Hypothalamus (tissue), 51 donors: ENCODE measurements at regions not wholly inside any gene's neighbourhood (a gene's known extent, or its start where the extent isn't known, plus 50 kb on each side); places are given as distances from the start of the nearest gene placed in this dataset.
A peak's percentile ranks its signal among the peaks of the same experiment; 100 is the strongest.
"Not testable (repeated sequence)": the region's sequence is repeated elsewhere in the genome, so short reads cannot be mapped to it uniquely, and the experiment has no call there.

Experiments used
- DNase-seq, 51 donors: peaks; one replicate each; lab custom pipeline; 2025; lab: John Stamatoyannopoulos, UW

DNA sequence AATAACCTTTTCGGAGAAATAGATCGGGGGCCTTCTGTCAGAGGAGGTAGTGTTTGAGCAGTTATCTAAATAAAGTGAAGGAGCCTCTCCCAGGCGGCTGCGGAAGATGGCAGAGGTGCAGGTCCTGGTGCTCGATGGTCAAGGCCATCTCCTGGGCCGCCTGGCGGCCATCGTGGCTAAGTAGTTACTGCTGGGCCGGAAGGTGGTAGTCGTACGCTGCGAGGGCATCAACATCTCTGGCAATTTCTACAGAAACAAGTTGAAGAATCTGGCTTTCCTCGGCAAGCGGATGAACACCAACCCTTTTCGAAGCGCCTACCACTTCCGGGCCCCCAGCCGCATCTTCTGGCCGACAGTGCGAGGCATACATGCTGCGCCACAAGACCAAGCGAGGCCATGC, 186.1 kb downstream of the KTN1 start:
- no peak for DNase-seq

DNA sequence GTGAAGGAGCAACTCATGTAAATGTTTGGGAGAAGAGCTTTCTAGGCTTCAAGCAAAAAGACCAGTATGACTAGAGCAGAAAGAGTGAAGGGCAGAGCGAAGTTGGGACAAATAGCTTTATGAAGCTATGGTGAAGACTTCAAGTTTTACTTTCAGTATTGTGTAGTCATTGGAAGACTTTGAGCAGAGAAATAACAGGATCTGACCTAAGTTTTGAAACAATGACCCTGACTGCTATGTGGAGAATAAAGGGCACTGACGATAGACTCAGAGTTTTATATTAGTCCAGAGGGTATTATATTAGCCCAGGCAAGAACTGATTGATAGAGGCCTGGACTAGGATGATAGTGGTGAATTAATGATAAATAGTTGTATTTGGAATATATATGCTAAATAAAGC, 187.3 kb downstream of the KTN1 start:
- no peak for DNase-seq

DNA sequence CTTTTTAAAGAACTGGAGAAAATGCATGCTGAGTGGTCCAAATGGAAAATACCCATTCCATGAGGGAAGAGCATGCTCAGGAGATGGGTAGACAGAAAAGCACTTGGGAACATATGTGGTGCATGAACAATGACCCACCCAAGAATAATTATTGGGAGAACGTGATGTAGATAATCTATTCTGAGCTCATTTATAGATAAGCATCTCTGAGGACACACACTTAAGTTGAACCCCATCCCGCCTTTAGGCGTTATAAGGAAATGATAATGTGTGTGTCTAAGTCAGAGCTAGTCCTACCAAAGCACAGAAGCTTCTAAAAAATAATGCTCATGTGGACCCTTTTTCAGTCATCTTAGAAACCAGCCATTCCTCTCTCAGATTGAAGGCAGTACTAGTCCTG, 189.9 kb downstream of the KTN1 start:
- no peak for DNase-seq

DNA sequence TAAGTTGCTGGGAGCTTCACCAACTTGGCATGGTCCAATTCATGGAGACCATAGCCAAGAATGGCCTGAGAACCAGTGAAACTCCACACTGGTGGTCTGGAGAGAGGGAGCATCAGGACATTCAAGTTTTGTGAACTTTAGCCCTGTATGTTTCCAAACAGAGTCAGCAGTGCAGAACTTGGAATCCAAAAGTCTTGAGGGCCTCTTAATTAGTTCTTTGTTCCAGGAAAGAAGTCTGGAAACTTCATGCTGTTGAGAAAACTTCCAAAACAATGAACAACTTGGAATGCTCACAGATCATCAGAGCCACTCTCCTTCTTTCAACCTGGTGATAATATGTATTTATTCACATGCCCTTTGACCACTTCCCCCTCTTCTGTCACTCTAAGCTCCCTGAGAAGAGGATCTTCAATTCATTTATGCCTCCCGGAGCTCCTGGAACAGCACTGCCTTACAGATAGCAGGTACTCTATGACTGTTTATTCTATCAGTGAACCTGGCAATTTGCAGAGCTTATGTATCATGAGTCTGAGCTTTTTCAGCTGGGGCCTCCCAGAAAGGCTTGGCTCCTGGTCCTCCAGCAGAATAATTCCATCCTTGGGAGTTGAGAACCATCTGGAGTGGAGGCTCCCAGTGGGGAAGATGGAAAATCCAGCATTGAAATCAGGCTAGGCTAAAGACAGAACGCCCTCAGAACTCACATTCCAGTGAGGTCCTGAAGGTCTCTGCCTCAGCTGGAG, 191.4 kb downstream of the KTN1 start:
- no peak for DNase-seq

DNA sequence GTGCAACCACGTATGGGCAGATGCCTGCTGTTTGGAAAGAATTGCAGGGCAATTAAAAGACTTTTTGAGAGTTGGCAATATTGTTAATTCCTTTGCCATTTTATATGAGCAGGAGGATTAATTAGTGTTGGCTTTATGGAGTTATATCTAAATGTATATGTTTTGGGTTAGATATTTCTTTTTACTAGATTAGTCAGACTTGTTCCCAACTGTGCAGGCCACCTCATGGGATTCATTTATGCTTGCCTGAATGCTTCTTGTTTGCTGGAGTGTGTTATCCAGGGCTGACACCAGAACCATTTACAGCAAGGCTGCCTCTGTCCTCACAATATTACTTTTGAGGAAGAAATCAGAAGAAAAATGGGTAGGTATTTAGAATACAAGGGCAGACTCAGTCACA, 192.5 kb downstream of the KTN1 start:
- no peak for DNase-seq

DNA sequence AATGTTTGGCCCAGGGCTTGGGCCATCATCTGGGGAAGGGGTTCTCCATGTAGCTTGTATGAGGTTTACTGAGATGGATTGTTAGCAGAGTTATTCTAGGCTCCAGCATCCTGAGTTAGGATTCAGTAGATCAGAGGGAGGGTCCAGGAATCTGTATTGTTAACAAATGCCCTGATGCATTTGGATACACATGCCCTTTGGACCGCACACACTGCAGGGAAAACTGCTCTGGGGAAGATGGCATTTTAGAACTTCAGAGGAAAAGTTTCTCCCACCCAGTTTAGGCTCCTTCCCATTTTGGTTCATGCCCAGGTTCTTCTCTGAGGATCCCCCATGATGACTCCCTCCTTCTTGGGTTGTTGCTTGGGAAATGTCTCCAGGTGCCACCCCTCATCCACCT, 193.3 kb downstream of the KTN1 start:
- no peak for DNase-seq

DNA sequence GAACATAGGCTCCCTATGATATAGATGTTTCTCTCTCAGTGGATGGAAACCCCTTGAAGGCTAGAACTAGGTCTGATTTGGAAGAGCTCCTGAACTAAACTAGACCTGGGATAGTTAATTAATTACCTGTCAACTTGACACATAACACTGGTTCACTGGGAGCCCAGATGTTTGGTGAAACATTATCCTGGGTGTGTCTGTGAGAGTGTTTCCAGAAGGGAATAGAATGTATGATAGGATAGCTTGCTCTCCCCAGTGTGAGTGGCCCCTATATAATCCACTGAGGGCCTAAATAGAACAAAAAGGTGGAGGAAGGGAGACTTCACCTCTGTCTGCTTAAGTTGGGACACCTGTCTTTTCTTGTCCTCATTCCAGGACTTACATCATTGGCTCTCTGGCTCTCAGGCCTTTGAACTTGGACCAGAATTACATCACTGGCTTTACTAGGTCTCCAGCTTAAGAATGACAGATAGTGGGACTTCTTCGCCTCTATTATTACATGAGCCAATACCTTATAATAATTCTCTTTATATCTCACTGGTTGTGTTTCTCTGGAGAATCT, 194.1 kb downstream of the KTN1 start:
- no peak for DNase-seq

DNA sequence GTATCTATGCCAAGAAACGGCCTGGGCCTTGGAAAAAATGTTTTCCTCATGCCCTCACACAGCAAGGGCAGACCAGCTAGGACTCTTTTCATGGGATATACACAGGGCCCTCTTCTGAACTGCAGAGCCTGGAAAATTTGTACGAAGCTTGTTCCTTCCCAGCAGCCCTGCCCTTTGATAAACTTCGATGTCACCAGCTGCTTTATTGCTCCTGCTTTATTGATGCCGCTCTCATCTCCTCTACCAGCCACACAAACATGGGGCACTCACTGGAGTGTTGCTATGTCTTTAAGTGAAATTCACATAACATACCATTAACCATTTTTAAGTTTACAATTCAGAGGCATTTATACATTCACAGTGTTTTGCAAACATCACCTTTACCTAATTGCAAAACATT, 197.9 kb downstream of the KTN1 start:
- no peak for DNase-seq

DNA sequence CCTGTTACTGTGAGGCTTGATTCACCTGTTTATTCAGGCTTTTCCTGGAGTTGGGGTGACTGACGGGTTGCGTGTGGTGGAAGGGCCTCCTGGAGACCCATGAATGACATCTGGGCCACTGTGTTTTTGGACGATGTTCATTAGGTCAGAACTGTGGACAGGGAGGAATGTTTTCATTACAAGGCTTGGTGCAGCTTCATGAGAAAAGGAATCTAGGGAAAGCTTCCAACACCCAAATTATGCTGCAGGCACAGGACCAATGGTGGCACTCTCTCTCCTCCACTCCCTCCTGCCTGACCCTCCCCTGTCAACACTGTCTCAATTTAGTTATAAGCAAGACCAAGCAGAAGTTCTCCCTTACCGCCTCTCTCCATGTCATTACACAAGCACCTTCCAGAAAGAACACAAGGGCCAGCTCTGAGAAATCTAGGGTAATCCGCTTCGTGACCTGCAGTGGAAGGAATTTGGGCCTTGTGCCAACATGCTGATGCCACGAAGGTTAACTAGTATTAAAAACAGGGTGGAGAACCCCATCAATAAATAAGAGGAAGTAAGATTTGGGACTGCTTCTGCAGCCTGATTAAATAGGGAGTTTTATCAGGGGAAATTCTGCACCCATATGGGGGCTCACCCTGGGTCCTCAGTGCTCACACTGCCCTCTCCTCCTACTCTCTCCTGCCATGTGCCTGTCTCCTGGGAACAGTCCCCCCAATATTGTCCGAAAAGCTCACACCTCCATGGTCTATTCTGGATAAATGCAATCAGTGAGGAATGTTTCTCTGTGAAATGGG, 200.3 kb downstream of the KTN1 start:
- DNase-seq: peak in 3 of 51 donors; percentile 1 to 4 (median 2)

DNA sequence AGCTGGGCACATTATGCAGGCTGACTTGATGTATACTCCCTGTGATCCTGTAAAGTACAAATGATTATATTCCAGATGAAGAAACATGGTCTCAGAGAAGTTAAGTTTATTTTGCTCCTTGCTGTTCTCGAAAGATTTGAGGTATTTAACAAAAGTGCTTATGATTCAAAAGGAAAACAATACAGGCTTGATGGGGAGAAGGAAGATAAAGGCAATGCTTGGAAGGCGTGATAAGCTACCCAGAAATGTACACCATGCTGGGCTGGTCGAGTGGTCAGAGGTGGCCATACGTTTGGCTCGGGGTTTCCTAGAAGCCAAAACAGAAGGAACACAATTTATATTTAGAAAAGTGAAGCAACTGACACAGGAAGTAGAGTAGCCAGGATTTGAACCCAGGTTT, 201.0 kb downstream of the KTN1 start:
- DNase-seq: no peak

DNA sequence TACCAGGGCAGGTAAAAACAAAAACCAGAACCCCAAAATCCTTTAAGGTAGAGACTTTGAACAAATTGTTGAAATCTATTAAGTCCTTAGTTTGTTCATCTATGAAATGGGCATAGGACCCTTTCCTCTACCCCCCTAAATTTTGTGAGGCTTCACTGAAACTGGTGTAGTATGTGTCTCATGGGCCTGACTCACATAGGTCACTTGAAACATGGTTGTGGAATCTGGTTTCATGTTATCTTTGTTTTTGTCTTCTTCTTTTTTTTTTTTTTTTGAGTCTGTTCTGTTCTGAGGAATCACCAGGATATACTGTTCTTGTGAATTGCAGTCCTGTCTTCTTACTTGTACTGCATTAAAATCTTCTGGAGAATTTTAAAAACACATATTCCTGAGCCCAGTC, 202.2 kb downstream of the KTN1 start:
- DNase-seq: no peak

DNA sequence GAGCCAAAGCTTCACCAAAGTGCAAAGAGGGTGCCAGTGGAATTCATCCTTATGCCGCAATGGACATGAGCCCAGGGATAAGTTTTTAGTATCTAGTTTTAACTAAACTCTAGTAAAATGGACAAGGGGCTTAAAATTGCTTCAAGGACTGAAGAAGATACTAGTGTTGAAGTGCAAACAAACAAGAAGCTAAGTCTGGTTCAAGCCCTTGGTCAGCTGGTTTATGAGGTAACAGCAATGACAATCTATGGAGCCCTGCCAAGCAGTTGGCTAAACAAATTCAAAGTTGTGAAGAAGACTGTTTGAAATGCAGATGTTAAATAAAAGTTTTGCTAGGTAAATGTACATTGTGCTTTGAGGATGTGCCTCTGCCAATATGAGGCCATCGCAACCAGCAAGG, 209.4 kb downstream of the KTN1 start:
- no peak for DNase-seq

DNA sequence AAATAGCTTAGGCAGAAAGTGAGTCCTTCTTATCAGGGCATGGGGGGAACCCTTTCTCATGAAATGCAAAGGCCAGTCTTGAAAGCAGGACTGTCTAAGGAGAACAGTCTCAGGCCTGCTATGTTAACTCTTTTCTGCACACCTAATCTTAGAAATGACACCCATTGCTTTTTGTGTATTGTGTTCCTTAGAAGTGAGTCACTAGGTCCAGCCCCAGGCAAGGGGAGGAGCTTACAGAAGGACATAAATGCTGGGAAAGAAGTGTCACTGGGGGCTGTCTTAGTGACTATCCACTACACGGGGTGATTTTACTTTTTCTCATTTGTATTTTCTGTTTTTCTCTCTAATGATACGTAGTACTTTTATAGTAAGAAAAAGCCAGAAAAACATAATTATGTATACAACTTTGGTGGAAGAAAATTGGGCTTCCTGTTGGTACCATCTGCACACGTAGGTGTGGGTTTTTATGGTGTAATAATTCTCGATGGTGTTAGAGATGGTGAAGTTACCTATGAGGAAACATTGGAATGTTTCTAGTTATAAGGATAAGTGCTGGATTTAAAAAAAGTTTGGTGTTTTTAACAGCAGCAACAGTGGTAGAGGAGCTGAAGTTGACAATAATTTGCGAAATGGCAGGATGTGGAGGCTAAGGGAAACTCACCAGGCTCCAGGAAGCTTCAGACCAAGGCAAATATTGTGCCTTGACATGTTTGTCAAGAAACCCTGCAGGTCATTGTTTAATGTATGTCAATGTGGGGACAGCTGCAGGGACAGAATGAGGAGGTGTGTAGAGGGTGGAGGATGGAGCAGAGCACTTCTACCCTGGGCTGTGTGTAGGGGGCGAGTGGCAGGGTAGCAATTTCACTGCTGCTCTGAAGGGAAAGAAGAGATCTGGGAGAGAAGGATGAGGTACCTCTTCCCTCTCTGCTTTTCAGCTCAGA, 214.9 kb downstream of the KTN1 start:
- no peak for DNase-seq

DNA sequence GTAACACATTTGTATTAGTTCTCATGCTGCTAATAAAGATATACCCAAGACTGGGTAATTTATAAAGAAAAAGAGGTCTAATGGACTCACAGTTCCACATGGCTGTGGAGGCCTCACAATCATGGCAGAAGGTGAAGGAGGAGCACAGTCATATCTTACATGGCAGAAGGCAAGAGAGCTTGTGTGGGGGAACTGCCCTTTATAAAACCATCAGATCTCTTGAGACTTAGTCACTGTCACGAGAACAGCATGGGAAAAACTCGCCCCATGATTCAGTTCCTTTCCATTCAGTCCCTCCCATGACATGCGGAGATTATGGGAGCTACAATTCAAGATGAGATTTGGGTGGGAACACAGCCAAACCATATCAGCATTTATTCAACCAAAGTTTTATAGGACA, 216.5 kb downstream of the KTN1 start:
- not testable (repeated sequence) for DNase-seq

DNA sequence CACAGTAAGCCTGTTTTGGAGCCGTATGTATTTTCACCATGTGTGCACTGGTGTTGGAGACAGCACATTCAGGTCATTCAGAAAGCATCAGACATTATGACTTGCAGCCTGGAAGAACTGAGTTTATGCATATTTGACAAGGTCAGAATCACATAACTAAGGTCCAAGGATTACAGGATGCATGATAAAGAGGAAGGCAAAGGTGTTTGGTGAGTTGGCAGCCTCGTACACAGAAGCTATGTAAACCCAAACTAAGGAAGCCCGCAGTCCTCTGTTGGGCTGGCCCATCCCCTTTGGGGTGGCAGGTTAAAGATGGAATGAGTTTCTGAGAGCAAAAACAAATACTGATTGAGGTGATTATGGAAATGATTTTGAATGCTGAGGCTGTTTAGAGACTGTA, 218.4 kb downstream of the KTN1 start:
- no peak for DNase-seq

DNA sequence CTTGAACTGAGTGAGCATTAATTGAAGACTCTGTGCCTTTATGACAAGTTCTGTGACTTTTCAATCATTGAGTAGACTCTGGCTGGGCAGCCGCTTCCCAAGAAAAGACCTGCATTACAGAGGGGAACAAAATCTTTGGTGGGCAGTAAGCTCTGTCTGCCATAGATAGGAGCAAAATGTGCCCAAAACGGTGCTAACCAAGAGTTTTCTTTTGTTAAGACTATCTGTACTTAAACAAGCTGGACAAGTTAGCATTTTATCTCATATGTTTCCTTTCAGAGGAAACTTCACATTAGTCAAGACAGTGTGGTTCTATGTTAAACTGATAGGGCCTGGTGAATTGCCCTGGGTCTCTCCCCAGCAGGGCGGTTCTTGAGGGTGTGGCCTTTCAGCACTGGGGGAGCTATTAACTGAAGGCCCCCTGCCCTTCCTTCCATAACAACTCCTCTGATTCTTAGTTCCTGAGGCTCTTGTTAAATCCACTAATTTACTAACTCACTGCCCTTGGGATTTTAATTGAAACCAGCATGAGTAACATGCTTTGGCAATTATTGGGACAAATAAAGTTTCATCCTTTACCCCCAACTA, 219.6 kb downstream of the KTN1 start:
- DNase-seq: no peak

DNA sequence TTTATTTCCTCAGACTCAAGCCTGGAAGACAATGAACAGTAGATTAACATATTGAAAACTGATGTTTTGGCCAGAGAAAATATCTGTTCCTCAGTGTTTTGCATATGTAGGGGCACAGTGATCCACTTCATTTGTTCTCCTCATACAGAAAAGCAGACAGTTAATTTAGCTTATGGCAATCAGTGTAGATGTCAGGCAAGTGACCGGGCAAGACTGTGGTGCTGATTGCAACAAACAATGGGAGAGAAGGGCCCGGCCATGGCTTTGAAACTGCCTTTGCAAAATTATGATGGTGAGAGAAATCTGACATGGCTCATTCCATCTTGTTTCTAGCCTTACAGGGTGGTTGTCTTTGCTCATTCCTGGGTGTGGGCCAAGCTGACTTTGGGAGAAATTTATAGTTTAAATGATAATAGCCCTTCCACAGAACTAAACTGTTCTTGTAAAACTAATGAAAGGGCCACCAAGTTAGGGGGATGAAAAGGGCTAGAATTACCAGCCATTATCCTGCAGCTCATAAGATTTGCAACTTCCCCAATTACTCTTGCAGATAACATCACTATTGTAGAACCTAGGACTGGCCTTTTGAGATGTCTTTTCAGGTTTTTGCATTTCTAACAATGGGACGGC, 220.3 kb downstream of the KTN1 start:
- DNase-seq: no peak

DNA sequence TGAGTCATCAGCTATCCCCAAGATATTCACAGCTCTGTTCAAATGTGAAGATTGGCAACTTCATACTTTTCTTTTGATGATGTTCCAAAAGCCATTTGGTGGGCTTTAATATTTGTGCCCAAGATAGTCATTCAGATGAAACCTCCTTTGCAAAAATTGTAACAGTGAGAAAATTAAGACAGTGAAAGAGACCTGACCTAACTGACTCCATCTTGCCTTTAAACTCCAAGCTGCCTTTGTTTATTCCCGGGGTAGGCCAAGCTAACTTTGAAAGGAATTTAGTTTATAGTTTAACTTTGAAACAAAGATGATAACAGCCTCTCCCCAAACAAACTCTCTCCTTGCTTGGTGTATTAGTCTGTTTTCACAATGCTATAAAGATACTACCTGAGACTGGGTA, 221.1 kb downstream of the KTN1 start:
- DNase-seq: no peak

DNA sequence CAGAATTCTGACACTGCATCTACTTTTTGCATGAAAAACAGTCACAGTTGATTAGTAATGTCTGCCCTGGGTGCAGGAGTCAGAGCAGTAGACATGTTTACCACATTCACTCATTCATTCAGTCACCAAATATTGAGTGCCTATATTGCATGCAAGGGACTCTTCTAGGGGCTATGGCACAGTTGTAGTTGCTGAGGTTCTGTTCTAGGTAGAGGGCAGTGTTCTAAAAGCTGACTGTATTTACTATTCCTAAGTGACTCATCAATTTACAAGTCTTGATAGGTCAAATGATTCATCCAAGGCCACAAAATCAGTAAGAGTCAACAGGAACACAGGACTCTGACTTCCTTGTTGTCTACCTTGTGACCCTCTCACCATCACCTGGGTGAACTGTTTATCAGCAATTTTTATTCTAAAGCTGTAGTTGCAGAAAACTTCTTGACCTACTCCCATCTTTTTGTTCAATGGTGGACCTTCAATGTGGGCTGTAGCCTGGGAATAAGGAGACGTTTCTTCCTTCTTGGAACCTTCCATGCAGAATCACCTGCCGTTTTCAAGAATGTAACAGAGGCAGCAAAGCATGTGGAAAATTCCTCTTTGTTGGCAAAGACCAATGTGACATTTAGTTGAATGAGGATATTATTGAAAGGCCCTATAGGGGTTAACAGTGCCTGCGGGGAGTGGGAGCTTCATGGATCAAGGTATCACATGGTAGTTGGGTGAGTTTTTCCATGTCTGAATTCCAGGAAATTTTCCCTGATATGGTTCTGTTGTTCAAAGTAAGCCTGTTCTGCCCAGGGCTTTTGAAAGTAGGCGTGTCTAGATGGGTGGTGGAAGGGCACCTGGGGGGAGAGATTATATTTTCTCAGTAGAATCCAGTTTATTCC, 223.2 kb downstream of the KTN1 start:
- DNase-seq: no peak
